ENCODE measurements at regions not wholly inside any gene's neighbourhood (a gene's known extent, or its start where the extent isn't known, plus 50 kb on each side); places are given as distances from the start of the nearest gene placed in this dataset.
"Not testable (repeated sequence)": the region's sequence is repeated elsewhere in the genome, so short reads cannot be mapped to it uniquely, and the experiment has no call there.

DNA sequence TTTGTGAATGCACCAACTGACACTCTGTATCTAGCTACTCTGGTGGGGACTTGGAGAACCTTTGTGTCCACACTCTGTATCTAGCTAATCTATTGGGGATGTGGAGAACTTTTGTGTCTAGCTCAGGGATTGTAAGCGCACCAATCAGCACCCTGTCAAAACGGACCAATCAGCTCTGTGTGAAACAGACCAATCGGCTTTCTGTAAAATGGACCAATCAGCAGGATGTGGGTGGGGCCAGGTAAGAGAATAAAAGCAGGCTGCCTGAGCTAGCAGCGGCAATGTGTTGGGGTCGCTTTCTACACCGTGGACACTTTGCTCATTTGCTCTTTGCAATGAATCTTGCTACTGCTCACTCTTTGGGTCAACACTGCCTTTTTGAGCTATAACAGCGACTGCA, 78.5 kb upstream of the KCNAB1 start:
- TF ChIP-seq, protein P1, sequence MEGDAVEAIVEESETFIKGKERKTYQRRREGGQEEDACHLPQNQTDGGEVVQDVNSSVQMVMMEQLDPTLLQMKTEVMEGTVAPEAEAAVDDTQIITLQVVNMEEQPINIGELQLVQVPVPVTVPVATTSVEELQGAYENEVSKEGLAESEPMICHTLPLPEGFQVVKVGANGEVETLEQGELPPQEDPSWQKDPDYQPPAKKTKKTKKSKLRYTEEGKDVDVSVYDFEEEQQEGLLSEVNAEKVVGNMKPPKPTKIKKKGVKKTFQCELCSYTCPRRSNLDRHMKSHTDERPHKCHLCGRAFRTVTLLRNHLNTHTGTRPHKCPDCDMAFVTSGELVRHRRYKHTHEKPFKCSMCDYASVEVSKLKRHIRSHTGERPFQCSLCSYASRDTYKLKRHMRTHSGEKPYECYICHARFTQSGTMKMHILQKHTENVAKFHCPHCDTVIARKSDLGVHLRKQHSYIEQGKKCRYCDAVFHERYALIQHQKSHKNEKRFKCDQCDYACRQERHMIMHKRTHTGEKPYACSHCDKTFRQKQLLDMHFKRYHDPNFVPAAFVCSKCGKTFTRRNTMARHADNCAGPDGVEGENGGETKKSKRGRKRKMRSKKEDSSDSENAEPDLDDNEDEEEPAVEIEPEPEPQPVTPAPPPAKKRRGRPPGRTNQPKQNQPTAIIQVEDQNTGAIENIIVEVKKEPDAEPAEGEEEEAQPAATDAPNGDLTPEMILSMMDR (IDR thresholded peaks at IDR 0.05; ENCODE audit: low read depth, low read length, poor library complexity, severe bottlenecking), result not testable (repeated sequence)
- TF ChIP-seq EZH2phosphoT487 (IDR thresholded peaks at IDR 0.05; ENCODE audit: borderline replicate concordance, low read length), result not testable (repeated sequence)
